Ishikawa (cell line): ENCODE measurements at regions not wholly inside any gene's neighbourhood (a gene's known extent, or its start where the extent isn't known, plus 50 kb on each side); places are given as distances from the start of the nearest gene placed in this dataset.

Experiments used
- TEAD4 ChIP-seq: IDR thresholded peaks from 2 replicates; pipeline ENCODE4 v1.6.1; 2012
- USF1 ChIP-seq: IDR thresholded peaks from 2 replicates; pipeline ENCODE4 v1.6.1; 2012

GRCh38 chr4:83657336-83657735 lies 121.4 kb downstream of the GPAT3 start:
- 0 out of 2 replicates have a peak, but pooled peaks have one; percentile 27 for TF ChIP-seq TEAD4
- no peak; the same call in 1 of the 2 replicates for TF ChIP-seq USF1
